Prostate gland (tissue), 2 donors: ENCODE measurements at regions not wholly inside any gene's neighbourhood (a gene's known extent, or its start where the extent isn't known, plus 50 kb on each side); places are given as distances from the start of the nearest gene placed in this dataset.

ENCODE experiments used
- DNase-seq: peaks from one replicate; pipeline ENCODE4 v3.0.0-alpha.2; 2019; ENCODE audit warnings: low spot score
- H3K27ac ChIP-seq, 2 donors: fragments of 200-600 bp; sonication (generic); 2 replicates each; pipeline ENCODE4 v1.5.1; 2017 to 2019
- H3K27me3 ChIP-seq: fragments of 200-600 bp; sonication (generic); replicated peaks from 2 replicates; pipeline ENCODE4 v1.5.1; 2019; ENCODE audit not compliant: insufficient read depth
- H3K36me3 ChIP-seq, 2 donors: fragments of 200-600 bp; sonication (generic); 1 replicate in 1 of 2; 2 replicates in 1 of 2; pipeline versions ENCODE4 v1.5.1 to v1.8.1; 2017 to 2019
- H3K4me1 ChIP-seq: fragments of 200-600 bp; sonication (generic); replicated peaks from 2 replicates; pipeline ENCODE4 v1.5.1; 2019
- H3K4me3 ChIP-seq, 2 donors: fragments of 200-600 bp; sonication (generic); 2 replicates each; pipeline ENCODE4 v1.5.1; 2017 to 2019
- H3K9me3 ChIP-seq: fragments of 200-600 bp; sonication (generic); 2 replicates; pipeline ENCODE4 v1.5.1; 2017
- CTCF ChIP-seq, 4 experiments: fragments of 200-600 bp in 2 of 4; fragments of 450-650 bp in 2 of 4; sonication (generic) in 2 of 4; IDR thresholded peaks; 1 replicate in 3 of 4; 2 replicates in 1 of 4; pipeline ENCODE4 v1.5.1; 2016 to 2019; ENCODE audit warnings: antibody characterized with exemption in 4 of 4, mild to moderate bottlenecking in 2 of 4, moderate library complexity in 2 of 4
- POLR2A ChIP-seq: fragments of 450-650 bp; IDR thresholded peaks from one replicate; pipeline ENCODE4 v1.6.1; 2016; ENCODE audit warnings: antibody characterized with exemption, mild to moderate bottlenecking
- POLR2AphosphoS5 ChIP-seq: sonication (generic); formaldehyde crosslinking; IDR thresholded peaks from one replicate; pipeline ENCODE4 v1.6.1; 2017; ENCODE audit warnings: antibody characterized with exemption
- WGBS: methylation state at CpG from one replicate; pipeline ENCODE4 v1.1.5; 2018; 5-methylcytosine and 5-hydroxymethylcytosine counted together
- intact Hi-C: fragments of 100-400 bp; cut with DNase I; formaldehyde crosslinking; loops from one replicate; pipeline ENCODE4 v1.14.2; 2022

GRCh38 chr4:53672873-53673272, 81.6 kb upstream of the LNX1 start:
- 70% methylated on average over 2 of the region's 2 CpGs for WGBS
- Histone ChIP-seq H3K4me3 (no peak overlapping the region), H3K36me3 (no peaks in the 10 kb centered on the region), H3K9me3 (no peaks in the 10 kb centered on the region), H3K4me1 (no peaks in the 10 kb centered on the region), H3K27ac (no peak overlapping the region), H3K27me3 (no peaks in the 10 kb centered on the region)
- intact Hi-C loops, result no loop called here
- no peak for DNase-seq
- TF ChIP-seq POLR2AphosphoS5, result no peak
- no peak for TF ChIP-seq CTCF (IDR thresholded peaks at IDR 0.05)
- TF ChIP-seq POLR2A, result no peak

- WGBS, result 46% methylated on average over 2 of the region's 2 CpGs
- H3K27me3 ChIP-seq, result no peaks in the 10 kb centered on the region
- H3K27ac ChIP-seq, result no peak overlapping the region
- no peaks in the 10 kb centered on the region for H3K36me3 ChIP-seq
- H3K9me3 ChIP-seq, result no peaks in the 10 kb centered on the region
- peak; percentile 41 for DNase-seq
- H3K4me1 ChIP-seq, result no peaks in the 10 kb centered on the region
- TF ChIP-seq CTCF (IDR thresholded peaks at IDR 0.05) (no peak), POLR2AphosphoS5 (peak; percentile 32)
- intact Hi-C loops, result no loop called here
- no peak overlapping the region for H3K4me3 ChIP-seq
Observed at GRCh38 chr4:53671757-53672156, 80.5 kb upstream of the LNX1 start.

GRCh38 chr4:53659737-53660136, 68.5 kb upstream of the LNX1 start:
- H3K9me3 ChIP-seq, result no peaks in the 10 kb centered on the region
- H3K27ac ChIP-seq, result no peak overlapping the region
- no peak overlapping the region for H3K4me3 ChIP-seq
- no peaks in the 10 kb centered on the region for H3K36me3 ChIP-seq
- intact Hi-C loops, result no loop called here
- H3K27me3 ChIP-seq, result no peaks in the 10 kb centered on the region
- H3K4me1 ChIP-seq, result no peaks in the 10 kb centered on the region
- WGBS, result 73% methylated on average over 2 of the region's 2 CpGs
- no peak for DNase-seq
- TF ChIP-seq CTCF (IDR thresholded peaks at IDR 0.05), result no peak
- no peak for TF ChIP-seq POLR2AphosphoS5
- no peak for TF ChIP-seq POLR2A

GRCh38 chr4:53659112-53659511, 67.8 kb upstream of the LNX1 start:
- 72% methylated on average over 5 of the region's 5 CpGs for WGBS

More at GRCh38 chr4:53659112-53659511, 67.8 kb upstream of the LNX1 start:
- TF ChIP-seq POLR2AphosphoS5 (no peak), CTCF (IDR thresholded peaks at IDR 0.05) (no peak), POLR2A (no peak)
- no peak overlapping the region for H3K27ac ChIP-seq
- no peaks in the 10 kb centered on the region for H3K36me3 ChIP-seq
- intact Hi-C loops, result no loop called here
- H3K27me3 ChIP-seq, result no peaks in the 10 kb centered on the region
- peaks cover under 1% of the 10 kb centered on the region for H3K4me1 ChIP-seq
- H3K9me3 ChIP-seq, result no peaks in the 10 kb centered on the region
- no peak overlapping the region for H3K4me3 ChIP-seq
- no peak for DNase-seq
